Esophagus muscularis mucosa (tissue), 3 donors: ENCODE measurements at regions not wholly inside any gene's neighbourhood (a gene's known extent, or its start where the extent isn't known, plus 50 kb on each side); places are given as distances from the start of the nearest gene placed in this dataset.

Experiments used
- EP300 ChIP-seq: sonication (generic); formaldehyde crosslinking; IDR thresholded peaks from one replicate; pipeline ENCODE4 v1.6.1; 2017; ENCODE audit warnings: antibody characterized with exemption
- POLR2A ChIP-seq: fragments of 450-650 bp; IDR thresholded peaks from one replicate; pipeline ENCODE4 v1.6.1; 2017; ENCODE audit warnings: antibody characterized with exemption, moderate library complexity, mild to moderate bottlenecking, low read depth
- POLR2AphosphoS5 ChIP-seq, 2 donors: sonication (generic); formaldehyde crosslinking; IDR thresholded peaks; one replicate each; pipeline ENCODE4 v1.6.1; 2017; ENCODE audit warnings: antibody characterized with exemption in 2 of 2

DNA sequence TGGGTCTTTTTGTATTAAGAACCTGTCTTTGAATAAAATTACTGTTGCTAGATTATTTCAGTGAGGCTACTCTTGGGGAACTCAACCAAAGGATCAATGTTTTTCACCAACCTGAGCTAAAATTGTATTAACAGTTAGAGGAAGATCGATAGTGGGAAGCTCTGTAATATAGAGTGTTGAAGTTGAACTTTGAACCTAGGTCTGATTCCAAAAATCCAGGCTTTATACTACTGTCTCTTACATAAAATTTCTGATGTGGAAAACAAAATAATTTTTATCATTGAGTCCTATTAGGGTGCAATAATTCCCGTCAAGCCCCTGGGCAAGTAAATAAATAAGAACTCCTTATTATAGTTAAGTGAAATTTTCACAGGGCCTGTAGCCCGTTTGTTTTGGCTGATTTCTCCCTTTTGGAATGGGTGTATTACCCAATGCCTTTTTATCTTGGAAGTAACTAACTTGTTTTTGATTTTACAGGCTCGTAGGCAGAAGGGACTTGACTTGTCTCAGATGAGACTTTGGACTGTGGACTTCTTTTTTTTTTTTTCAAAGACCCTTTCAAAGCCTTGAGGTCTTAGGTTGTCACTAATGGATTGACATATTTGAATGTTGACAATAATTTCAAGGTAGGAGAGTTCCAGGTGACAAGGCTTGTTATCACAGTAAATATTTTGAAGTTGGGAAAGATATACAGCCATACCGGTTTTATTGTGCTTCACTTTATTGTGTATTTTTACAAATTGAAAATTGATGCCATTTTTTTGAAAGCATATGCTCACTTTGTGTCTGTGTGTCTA is 276.1 kb downstream of the NFKBIZ start:
- TF ChIP-seq EP300 (no peak), POLR2AphosphoS5 (IDR thresholded peaks at IDR 0.05) (no peak), POLR2A (no peak)
